Neural cell (in vitro differentiated cells): ENCODE measurements at regions not wholly inside any gene's neighbourhood (a gene's known extent, or its start where the extent isn't known, plus 50 kb on each side); places are given as distances from the start of the nearest gene placed in this dataset.

Experiments
- H2AFZ ChIP-seq: fragments of 200-600, 300-800 bp; sonication (generic), shearing (Covaris generic); 2 replicates; pipeline ENCODE4 v1.6.0; 2014; ENCODE audit warnings: low read depth, mild to moderate bottlenecking, antibody characterized with exemption, low read length, moderate library complexity
- H3F3A ChIP-seq: fragments of 200-600 bp; shearing (Covaris generic); 2 replicates; pipeline ENCODE4 v1.6.1; 2016; ENCODE audit warnings: mild to moderate bottlenecking, moderate library complexity, mixed read lengths, antibody characterized with exemption, low read length; ENCODE audit not compliant: insufficient read depth, poor library complexity, severe bottlenecking
- H3K27ac ChIP-seq: fragments of 200-600, 300-800 bp; sonication (generic), shearing (Covaris generic); 2 replicates; pipeline ENCODE4 v1.5.1; 2014; ENCODE audit warnings: mild to moderate bottlenecking, low read length, moderate library complexity
- H3K27me3 ChIP-seq: fragments of 300-800, 200-600 bp; sonication (generic), shearing (Covaris generic); 2 replicates; pipeline ENCODE4 v1.6.0; 2014; ENCODE audit warnings: mild to moderate bottlenecking, low read depth, low read length, moderate library complexity; ENCODE audit not compliant: insufficient read depth
- H3K36me3 ChIP-seq: fragments of 300-800, 200-600 bp; sonication (generic), shearing (Covaris generic); 2 replicates; pipeline ENCODE4 v1.5.1; 2014; ENCODE audit warnings: mild to moderate bottlenecking, antibody characterized with exemption, low read length, moderate library complexity; ENCODE audit not compliant: insufficient read depth
- H3K4me2 ChIP-seq: fragments of 300-800, 200-600 bp; sonication (generic), shearing (Covaris generic); 2 replicates; pipeline ENCODE4 v1.6.0; 2014; ENCODE audit warnings: mild to moderate bottlenecking, low read length
- H3K4me3 ChIP-seq: fragments of 300-800, 200-600 bp; sonication (generic), shearing (Covaris generic); 2 replicates; pipeline ENCODE4 v1.5.1; 2014; ENCODE audit warnings: mild to moderate bottlenecking, low read length, moderate library complexity
- H3K79me2 ChIP-seq: fragments of 200-600 bp; shearing (Covaris generic); replicated peaks from 2 replicates; pipeline ENCODE4 v1.6.0; 2014; ENCODE audit warnings: mild to moderate bottlenecking, low read length, moderate library complexity; ENCODE audit not compliant: insufficient read depth
- H3K9ac ChIP-seq: fragments of 300-800, 200-600 bp; sonication (generic), shearing (Covaris generic); 2 replicates; pipeline ENCODE4 v1.6.1; 2016; ENCODE audit warnings: mild to moderate bottlenecking, low read length, mixed read lengths
- H3K9me2 ChIP-seq: fragments of 200-600 bp; shearing (Covaris generic); 2 replicates; pipeline ENCODE4 v1.6.1; 2016; ENCODE audit warnings: mild to moderate bottlenecking, low read length, mixed read lengths; ENCODE audit not compliant: insufficient read depth
- H3K9me3 ChIP-seq: fragments of 200-600, 300-800 bp; sonication (generic), shearing (Covaris generic); 2 replicates; pipeline ENCODE4 v1.6.1; 2016; ENCODE audit warnings: mild to moderate bottlenecking, mixed run types, low read length, moderate library complexity, mixed read lengths
- H4K20me1 ChIP-seq: fragments of 200-600 bp; shearing (Covaris generic); 2 replicates; pipeline ENCODE4 v1.6.1; 2016; ENCODE audit warnings: mild to moderate bottlenecking, mixed run types; ENCODE audit not compliant: insufficient read depth
- CTCF ChIP-seq: fragments of 450-650 bp; IDR thresholded peaks from 2 replicates; pipeline ENCODE4 v1.5.1; 2014; ENCODE audit warnings: antibody characterized with exemption, mild to moderate bottlenecking, moderate library complexity; ENCODE audit not compliant: poor library complexity, severe bottlenecking
- EP300 ChIP-seq: fragments of 450-650 bp; conservative IDR thresholded peaks from 2 replicates; pipeline ENCODE4 v1.6.1; 2014; ENCODE audit warnings: antibody characterized with exemption, mild to moderate bottlenecking, moderate library complexity; ENCODE audit not compliant: poor library complexity, severe bottlenecking
- EZH2 ChIP-seq: fragments of 200-600, 300-800 bp; shearing (Covaris generic), sonication (generic); IDR thresholded peaks from 2 replicates; pipeline ENCODE4 v1.6.1; 2014; ENCODE audit warnings: antibody characterized with exemption, low read length, borderline replicate concordance, mild to moderate bottlenecking; ENCODE audit not compliant: insufficient read depth, poor library complexity, severe bottlenecking
- MXI1 ChIP-seq: fragments of 450-650 bp; conservative IDR thresholded peaks from 2 replicates; pipeline ENCODE4 v1.6.1; 2014; ENCODE audit warnings: antibody characterized with exemption, mild to moderate bottlenecking; ENCODE audit not compliant: poor library complexity, severe bottlenecking
- POLR2AphosphoS5 ChIP-seq: IDR thresholded peaks from 2 replicates; pipeline ENCODE4 v1.6.1; 2012
- RAD21 ChIP-seq: fragments of 450-650 bp; conservative IDR thresholded peaks from 2 replicates; pipeline ENCODE4 v1.6.1; 2014; ENCODE audit warnings: antibody characterized with exemption, mild to moderate bottlenecking, moderate library complexity
- REST ChIP-seq: IDR thresholded peaks from 2 replicates; pipeline ENCODE4 v1.6.1; 2012; ENCODE audit warnings: borderline replicate concordance
- SMC3 ChIP-seq: fragments of 450-650 bp; conservative IDR thresholded peaks from 2 replicates; pipeline ENCODE4 v1.6.1; 2014; ENCODE audit warnings: antibody characterized with exemption, mild to moderate bottlenecking, moderate library complexity; ENCODE audit not compliant: poor library complexity
- TAF1 ChIP-seq: IDR thresholded peaks from 2 replicates; pipeline ENCODE4 v1.6.1; 2012; ENCODE audit warnings: low read depth

GRCh38 chr1:43042127-43042526 is 83.5 kb upstream of the SLC2A1 start:
- TF ChIP-seq CTCF (no peak), REST (no peak)
- Histone ChIP-seq H3K27me3 (no peaks in the 10 kb centered on the region), H3K36me3 (no peaks in the 10 kb centered on the region), H3K4me3 (no peak overlapping the region), H3K9me3 (no peaks in the 10 kb centered on the region), H4K20me1 (no peaks in the 10 kb centered on the region), H3K9ac (no peak overlapping the region), H3F3A (no peaks in the 10 kb centered on the region), H3K79me2 (no peaks in the 10 kb centered on the region), H3K4me2 (no peak overlapping the region), H3K9me2 (no peaks in the 10 kb centered on the region), H3K27ac (no peak overlapping the region), H2AFZ (no peak overlapping the region)

GRCh38 chr1:43041591-43041990 is 82.9 kb upstream of the SLC2A1 start:
- TF ChIP-seq RAD21 (no peak), REST (no peak), SMC3 (no peak), EZH2 (no peak), MXI1 (no peak), POLR2AphosphoS5 (no peak), EP300 (no peak), TAF1 (no peak), CTCF (no peak)
- H3K79me2 ChIP-seq, result no peaks in the 10 kb centered on the region
- H3K9me2 ChIP-seq, result no peaks in the 10 kb centered on the region
- no peaks in the 10 kb centered on the region for H3F3A ChIP-seq
- H3K27ac ChIP-seq, result no peak overlapping the region
- no peaks in the 10 kb centered on the region for H3K9me3 ChIP-seq
- H2AFZ ChIP-seq, result no peak overlapping the region
- H3K36me3 ChIP-seq, result no peaks in the 10 kb centered on the region
- H3K9ac ChIP-seq, result no peak overlapping the region
- H3K27me3 ChIP-seq, result no peaks in the 10 kb centered on the region
- no peak overlapping the region for H3K4me3 ChIP-seq
- H3K4me2 ChIP-seq, result no peak overlapping the region
- no peaks in the 10 kb centered on the region for H4K20me1 ChIP-seq
